GM21529 (cell line): ENCODE measurements at regions not wholly inside any gene's neighbourhood (a gene's known extent, or its start where the extent isn't known, plus 50 kb on each side); places are given as distances from the start of the nearest gene placed in this dataset.

Source experiments
- ATAC-seq: cut with Tn5 transposase; IDR thresholded peaks from one replicate; pipeline ENCODE4 v1.9.1; 2021; ENCODE audit not compliant: unreplicated experiment

DNA sequence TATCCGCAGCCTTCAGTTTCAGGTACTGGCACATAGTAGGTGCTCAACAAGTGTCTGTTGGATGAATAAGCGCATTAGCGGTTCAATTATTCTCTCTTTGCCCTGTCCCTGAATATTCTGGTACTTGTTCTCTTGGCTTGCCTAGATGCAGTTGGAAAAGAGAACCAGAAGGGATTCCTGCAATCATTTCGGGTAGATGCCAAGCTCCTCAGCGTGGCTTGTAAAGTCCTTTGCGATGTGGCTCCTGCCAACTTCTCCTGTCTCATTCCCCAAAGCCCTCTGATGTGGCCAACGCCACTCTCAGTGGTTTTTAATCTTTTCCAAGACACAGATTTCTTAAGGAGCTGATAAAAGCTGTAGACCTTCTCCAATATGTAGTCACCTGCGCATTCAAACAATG, 230.3 kb downstream of the SUDS3 start:
- no peak for ATAC-seq

DNA sequence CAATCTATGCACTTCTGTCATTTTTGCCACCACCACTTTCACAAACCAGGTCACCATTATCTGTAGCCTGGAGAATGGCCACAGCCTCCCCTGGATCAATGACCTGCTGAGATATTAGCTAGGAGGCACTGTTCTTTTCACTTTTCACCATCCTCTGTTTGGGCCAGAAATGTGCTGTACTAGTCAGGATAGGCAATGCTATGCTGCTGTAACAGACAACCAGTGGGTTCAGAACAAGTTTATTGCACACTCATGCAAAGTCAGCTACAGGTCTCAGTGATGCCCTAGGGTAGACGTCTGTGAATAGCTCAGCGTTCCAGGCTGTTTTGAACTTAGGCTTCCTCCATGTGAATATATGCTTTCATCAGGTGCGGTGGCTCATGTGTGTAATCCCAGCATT, 231.5 kb downstream of the SUDS3 start:
- ATAC-seq = no peak

DNA sequence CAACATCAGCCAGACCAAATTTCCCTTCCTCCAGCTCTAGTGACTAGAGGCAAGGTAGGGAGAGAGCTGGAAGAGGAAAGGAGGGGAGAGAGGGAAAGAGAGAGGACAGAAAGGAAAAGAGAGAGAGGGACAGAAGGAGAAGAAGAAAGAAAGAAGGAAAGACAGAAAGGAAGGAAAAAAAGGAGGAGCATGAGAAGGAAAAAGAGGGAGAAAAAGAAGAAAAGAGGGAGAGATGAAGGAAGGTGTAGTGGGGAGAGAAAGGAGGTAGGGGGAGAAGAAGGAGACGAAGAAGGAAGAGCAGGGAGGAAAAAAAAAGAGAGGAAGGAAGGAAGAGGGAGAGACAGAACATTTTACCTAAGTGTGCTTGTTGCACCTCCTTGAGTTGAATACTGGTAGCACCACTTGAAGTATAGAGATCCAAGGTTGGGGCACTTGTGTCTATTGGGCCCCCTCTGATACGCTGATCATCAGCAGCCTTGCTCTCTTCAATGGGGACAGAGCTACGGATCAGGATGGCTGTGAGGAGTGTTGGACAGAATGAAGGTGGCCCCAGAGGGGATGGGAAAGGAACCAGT, 232.5 kb downstream of the SUDS3 start:
- no peak for ATAC-seq

DNA sequence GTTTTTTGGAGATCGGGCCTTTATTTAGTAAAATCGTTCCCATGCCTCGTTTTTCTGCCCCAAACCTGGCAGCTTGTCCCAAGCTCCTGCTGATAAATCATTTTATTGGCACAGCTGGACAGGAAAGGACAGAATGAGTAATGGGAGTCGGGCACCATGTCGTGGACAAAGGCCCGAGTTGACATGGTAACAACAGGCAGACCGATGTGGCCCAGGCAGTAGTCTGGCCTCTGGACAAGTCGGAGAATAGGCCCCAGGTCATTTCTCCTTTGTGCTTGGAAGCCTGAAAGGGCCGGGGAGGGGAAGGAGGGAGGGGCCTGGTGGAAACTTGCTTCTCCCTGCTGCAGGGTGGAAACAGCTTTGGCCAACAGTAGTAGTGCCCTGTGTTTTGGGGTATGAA, 234.9 kb downstream of the SUDS3 start:
- ATAC-seq = no peak

DNA sequence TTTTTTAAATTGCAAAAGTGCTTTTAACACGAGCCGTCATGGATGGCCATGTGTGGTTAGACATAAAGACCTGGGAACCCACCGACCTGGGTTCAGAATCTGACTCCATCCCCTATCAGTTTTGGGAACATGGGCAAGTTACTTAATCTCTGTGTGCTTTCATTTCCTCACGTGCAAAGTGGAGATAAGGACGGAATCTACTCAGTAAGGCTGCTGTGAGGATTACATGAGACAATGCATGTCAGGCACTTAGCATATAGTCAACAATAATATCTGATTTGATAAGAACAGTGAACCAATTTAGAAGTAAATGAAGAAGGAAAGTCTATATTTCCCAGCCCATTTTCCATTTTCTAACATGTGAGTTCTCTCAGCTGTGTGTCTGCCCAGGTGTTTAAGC, 235.4 kb downstream of the SUDS3 start:
- no peak for ATAC-seq

DNA sequence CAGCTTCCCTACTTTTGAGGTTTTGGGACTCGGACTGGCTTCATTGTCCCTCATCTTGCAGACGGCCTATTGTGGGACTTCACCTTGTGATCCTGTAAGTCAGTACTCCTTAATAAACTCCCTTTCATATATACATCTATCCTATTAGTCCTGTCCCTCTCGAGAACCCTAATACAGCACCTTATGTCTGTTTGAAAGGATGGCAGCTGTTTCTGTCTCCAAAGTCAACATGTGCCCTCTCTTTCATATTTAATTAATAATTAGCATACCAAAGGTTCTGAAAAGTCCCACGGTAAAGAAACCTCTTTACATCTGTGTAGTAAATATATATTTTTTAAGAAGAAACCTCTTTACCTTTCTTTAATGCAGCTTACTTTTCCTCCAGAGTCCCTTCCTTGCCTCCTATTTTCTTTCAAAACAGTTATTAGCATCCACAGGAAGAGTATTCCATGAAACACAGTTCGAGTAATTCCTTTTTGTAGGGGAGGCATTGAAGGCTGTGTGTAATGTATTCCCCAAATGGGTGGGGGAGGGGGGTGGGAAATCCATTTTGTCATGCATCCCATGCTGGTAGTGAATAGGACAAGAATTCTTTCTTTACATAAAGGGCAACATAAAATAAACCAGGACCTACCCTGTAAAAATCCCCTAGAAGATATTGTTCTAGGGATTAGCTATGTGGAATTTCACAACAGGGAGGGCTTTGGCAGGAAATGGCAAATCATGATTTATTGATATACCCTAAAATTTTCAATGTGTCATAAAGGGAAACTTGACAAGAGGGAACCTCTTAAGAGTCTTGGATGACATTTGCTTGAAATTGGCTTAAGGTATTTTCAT, 241.5 kb downstream of the SUDS3 start:
- no peak for ATAC-seq

DNA sequence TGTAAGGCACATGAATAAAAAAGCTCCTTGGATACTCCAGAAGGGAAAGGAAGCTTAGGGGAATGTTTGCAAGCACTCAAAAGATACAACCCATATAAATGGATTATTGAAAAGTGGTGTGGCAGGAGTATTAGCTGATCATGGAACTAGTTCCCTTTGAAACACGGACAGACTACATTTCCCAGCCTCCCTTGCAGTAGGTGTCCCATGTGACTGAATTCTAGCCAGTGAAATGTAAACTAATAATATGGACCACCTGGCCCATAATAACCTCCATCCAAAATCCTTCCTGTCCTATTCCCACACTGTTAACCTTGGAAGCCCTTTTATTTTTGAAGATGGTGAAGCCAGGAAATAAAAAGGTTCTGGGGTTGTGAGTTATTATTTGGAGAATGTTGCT, 242.3 kb downstream of the SUDS3 start:
- ATAC-seq = no peak

DNA sequence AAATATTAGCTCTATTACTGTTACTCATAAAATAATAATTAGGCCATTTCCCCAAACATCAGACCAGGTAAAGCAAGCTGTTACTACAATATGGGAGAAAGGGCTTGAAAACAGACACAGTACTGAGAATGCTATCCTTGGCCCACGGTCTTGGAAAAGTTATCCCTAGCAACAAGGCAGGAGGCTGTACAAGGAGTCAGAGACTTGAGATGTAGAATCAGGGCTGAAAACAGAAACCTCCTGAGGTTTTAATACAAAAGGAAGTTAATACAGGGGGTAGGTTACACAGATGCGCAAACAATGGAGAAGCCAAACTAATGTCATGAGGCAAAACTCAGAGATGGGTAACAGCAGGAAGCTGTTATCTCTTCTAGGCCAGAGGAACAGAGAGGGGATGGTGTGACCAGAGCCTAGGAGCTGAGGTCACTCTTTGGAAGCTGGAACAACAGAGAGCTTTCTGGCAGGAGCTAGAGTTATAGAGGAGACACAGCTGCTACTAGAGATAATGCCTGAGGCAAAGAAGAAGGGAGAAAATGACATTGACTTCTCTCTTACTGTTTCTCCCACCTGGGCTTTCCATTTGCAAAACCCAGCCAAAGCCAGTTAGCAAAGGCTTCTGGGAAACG, 248.8 kb downstream of the SUDS3 start:
- ATAC-seq = no peak

DNA sequence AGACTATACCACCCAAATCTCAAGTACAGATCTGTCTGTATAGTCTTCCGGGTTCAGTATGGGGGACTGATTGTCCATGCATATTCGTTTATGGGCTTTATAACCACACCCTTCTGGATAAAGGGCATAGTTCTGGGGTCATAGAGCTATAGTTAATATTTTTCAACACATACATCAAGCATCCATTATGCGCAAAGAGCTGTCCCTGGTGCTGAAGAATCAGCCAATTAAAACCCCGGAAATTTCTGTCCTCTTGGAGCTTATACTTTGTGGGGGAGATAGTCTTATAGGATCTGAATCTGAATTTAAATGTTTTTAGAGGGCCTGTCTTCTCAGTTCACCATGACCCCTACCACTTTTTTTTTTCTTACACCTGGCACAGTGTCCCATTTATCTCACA, 256.7 kb downstream of the SUDS3 start:
- ATAC-seq = no peak

DNA sequence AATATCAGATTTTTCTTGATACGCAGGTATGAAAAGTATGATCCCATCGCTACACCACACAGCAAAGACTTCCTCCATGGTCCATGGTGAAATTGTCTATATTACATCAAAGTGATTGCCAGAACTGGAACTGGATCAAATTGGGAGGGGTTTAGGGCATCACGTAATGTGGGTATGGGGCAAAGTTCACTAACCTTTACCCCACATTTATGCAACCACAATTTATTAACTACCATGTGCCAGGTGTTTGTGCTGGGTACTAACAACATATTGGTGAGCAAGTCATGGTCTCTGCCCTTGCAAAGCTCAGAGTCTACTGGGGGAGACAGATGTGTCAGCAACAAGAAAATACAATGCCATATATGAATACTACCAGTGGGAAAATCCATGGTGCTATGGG, 258.9 kb downstream of the SUDS3 start:
- no peak for ATAC-seq

DNA sequence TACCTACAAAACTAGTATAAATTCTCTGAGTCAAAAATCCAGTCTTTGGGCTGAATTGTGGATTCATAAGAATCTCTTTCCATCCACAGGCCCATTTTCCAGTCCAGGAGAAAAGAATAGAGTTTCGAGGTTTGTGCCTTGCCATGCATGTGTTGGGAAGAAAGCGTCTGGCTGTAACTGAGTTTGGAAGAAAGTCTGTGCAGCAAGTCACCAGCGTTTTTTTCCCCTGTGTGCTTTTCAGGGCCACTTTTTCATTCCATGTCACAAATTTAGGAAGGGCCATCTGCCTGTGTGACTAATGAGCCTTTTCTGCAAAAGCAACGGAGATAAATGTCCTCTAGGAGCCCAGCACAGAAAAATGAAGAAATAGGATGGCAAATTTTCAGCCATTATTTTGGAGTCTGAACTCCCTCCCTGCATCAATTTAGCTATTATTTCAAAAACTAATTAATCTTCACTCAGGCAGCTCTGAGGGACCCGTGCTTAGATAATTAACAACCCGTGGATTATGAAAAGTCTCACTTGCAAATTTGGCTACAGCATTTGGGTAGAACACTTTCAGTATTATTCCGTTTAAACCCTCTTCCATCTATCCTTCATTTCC, 261.5 kb downstream of the SUDS3 start:
- ATAC-seq = no peak

DNA sequence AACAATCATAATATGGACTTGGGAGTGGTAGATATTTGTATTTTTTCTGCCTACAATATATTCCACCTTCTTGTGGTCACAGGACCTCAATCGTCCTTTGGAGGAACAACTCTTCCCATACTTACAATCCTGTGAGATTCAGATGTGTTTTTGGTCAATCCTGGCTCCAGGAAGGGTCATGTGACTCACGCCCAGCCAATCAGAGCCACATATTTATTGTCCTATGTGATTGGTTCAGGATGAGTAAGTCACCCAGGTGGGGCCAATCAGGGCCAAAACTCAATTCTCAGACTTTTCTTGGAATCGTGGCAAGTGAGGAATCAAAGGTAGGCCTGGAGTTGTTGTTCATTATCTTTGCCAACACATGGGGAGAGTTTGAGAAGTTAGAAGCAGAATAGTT, 264.9 kb downstream of the SUDS3 start:
- no peak for ATAC-seq

DNA sequence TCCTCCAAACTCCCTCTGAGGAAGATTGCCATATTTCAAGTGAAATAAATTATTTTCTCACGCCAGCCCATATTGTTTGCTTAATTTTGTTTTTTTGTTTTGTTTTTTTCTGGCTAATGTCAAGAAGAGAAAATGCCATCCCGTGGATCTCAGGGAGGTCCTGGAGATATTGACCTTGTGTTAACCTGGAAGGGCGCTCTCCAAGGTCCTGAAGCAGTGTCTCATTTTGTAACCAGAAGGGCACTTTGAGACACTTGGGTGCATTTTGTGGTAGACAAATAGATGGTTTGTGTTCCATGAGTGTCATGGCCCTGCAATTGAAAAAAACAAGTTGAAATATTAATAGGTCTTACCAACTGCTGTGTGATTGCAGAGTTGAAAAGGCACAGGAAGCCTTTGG, 268.9 kb downstream of the SUDS3 start:
- no peak for ATAC-seq

DNA sequence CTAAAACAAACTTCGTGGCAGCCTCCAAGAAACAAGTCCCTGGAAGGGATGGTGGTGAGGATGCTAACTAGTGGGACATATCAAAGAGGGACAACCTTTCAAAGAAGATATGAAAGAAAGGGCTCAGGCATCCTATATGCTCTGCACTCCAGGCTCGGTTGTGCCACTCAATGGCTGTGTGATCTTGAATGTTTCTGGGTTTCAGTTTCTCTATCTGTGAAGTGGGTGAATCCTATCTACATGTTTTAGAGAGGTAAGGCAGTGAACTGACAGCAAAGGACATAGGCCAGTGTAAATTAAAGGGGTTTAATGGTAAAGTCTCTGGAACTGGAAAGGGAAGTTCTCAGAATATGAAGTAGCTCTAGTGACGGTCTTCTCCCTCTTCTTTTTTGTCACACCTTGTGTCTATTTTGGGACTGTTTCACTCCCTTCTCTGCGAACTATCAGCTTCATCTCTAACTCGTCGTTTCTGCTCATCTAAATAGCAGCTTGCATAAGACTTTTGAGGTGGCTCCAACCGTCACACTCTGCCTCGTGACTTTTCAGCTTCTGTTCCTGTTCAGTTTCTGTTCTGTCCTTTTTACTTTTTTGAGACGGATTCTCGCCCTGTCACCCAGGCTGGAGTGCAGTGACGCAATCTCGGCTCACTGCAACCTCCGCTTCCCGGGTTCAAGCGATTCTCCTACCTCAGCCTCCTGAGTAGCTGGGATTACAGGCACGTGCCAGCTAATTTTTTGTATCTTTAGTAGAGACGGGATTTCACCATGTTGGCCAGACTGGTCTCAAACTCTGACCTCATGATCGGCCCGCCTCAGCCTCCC, 273.6 kb downstream of the SUDS3 start:
- ATAC-seq = no peak

DNA sequence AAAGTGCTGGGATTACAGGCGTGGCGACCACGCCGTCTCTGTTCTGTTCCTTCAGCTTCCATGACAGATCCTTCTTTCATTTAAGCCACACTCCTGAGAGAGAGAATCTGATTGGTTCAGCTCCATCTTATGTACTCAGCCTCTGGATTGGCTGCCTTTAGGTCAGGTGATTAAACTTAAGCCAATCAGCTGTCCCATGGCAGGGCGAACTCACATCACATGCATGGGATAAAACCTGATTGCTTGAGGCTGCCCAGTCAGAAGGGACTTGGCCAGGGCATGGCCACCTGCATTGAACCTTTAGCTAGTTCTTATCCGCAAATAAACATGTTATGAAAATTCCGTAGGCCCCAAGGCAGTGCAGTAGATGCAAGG, 274.2 kb downstream of the SUDS3 start:
- no peak for ATAC-seq

DNA sequence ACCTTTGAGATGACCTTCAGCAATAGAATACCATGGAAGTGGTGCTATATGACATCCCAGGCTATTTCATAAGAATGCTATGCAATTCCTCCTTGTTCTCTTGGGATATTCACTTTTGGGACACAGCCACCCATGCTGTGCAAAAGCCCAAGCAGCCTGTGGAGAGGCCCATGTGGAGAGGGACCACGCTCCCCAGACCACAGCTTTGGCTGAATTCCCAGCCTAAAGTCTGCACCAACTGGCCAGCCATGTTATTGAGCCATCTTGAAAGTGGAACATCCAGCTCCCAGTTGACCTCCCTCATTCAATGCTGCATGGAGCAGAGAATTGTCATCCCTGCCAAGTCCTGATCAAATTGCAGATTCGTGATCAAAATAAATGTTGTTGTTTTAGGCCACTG, 275.1 kb downstream of the SUDS3 start:
- no peak for ATAC-seq

DNA sequence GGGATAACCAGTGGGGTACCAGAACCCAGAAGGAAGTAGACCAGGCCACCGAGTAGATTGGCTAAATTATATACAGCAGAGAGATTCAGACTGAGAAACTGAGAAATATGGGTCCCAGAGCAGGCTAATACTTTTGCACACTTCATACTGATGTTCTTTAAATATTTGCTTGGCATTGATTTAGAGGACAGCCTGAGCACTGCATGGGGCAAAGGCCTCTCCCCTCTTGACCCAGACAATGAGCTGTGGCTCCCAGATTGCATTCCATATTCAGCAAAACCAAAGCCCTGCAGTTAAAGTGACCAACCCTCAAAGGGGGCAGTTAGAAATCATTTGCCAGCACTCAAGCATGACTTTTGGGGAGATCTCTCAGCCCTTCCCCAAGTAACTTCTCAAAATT, 279.2 kb downstream of the SUDS3 start:
- ATAC-seq = no peak

DNA sequence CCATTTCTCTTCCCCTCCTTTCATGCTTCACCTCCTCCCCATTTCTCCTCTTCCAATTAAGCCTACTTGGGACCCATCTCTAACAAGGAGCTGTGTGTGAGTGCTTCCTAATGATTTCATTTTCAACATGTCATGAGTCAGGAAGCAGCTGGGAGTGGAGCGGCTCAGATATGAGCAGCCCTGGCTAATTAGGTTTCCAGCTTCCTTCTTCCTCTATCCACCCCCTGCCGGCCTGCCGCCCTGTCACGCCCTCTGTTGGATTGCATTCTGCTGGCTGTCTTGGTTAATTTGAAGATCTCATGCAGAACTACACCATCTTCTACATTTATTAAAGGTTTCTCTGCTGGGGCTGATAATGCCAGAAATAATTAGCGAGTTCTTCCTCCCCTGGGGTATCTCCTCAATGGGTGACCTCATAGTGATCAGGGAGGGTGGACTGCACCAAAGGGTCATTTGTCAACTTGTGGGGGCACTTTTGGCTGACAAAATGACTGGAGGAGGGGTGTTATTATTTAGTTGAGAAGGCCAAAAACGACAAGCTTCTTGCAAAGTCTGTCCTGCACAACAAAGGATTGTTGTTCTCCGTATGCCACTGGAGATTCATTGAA, 300.9 kb upstream of the SRRM4 start:
- ATAC-seq = no peak

DNA sequence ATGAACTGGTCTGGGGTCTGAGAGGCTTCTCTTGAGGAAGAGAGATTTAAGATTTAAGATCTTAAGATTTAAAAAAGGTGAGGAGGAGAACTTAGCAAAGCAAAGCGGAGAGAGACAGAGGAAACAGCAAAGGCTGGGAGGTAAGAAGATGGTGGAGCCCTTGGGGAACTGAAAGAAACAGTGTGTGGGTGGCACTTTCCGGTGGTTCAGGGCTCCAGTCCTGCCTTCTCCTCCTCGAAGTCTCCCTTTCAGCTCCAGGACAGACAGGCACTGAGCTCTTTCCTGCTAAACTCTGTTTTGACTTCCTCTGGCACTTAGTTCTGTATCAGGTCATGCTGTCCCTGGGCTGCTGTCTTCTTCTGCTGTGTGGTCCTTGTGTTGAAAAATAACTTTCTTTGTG, 298.7 kb upstream of the SRRM4 start:
- ATAC-seq = peak; percentile 91

DNA sequence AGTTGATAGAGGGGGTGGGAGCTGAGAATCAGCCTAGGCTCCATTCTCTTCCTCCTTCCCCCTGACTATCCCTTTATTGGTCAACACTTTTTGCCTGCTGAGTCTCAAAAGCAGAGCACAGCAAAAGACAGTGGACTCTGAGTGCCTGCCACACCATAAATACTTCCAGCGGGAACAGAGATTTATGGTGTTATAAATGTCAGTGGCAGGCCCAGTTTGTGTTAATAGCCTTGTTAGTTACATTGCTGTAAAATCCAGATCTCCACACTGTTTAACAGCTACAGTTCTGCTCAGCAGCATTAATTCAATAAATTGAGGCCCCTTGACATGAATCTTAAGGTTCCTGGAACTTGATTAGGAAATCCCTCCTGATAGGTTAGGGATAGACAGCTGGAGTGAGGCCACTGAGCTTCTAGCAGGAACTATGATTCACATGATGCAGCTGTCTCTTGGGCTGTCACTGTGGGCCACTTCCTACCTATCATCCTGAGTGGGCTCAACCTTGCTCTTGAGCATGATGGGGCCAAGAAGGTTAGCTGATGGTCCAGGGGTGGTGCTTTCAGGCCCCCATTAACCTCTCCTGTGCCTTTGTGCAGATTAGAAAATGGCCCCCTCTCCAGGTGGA, 295.2 kb upstream of the SRRM4 start:
- no peak for ATAC-seq
